Suprapubic skin (tissue), 4 donors: ENCODE measurements at regions not wholly inside any gene's neighbourhood (a gene's known extent, or its start where the extent isn't known, plus 50 kb on each side); places are given as distances from the start of the nearest gene placed in this dataset.

Experiments
- DNase-seq, 2 donors: peaks; one replicate each; pipeline ENCODE4 v3.0.0-alpha.2; 2019; ENCODE audit warnings: low spot score in 2 of 2
- H3K27ac ChIP-seq: fragments of 200-600 bp; sonication (generic); one replicate; pipeline ENCODE4 v1.5.1; 2019
- H3K27me3 ChIP-seq: fragments of 200-600 bp; sonication (generic); one replicate; pipeline ENCODE4 v1.5.1; 2019
- H3K36me3 ChIP-seq: fragments of 200-600 bp; sonication (generic); one replicate; pipeline ENCODE4 v1.5.1; 2019
- H3K4me1 ChIP-seq: fragments of 200-600 bp; sonication (generic); one replicate; pipeline ENCODE4 v1.5.1; 2019
- H3K4me3 ChIP-seq: fragments of 200-600 bp; sonication (generic); one replicate; pipeline ENCODE4 v1.5.1; 2019; ENCODE audit warnings: mild to moderate bottlenecking
- H3K9me3 ChIP-seq: fragments of 200-600 bp; sonication (generic); one replicate; pipeline ENCODE4 v1.5.1; 2019
- EP300 ChIP-seq: sonication (generic); formaldehyde crosslinking; IDR thresholded peaks from one replicate; pipeline ENCODE4 v1.6.1; 2017; ENCODE audit warnings: antibody characterized with exemption
- POLR2A ChIP-seq, 2 donors: fragments of 450-650 bp; IDR thresholded peaks; one replicate each; pipeline ENCODE4 v1.6.1; 2017; ENCODE audit warnings: antibody characterized with exemption in 2 of 2, mild to moderate bottlenecking in 2 of 2, moderate library complexity in 2 of 2
- POLR2AphosphoS5 ChIP-seq, 3 donors: sonication (generic); formaldehyde crosslinking; IDR thresholded peaks; one replicate each; pipeline ENCODE4 v1.6.1; 2017; ENCODE audit warnings: antibody characterized with exemption in 3 of 3
- WGBS: methylation state at CpG from one replicate; pipeline ENCODE4 v1.1.5; 2018; 5-methylcytosine and 5-hydroxymethylcytosine counted together
- TF ChIP-seq, protein P1 (sequence below), 2 donors: fragments of 200-600 bp in 1 of 2; fragments of 450-650 bp in 1 of 2; sonication (generic) in 1 of 2; IDR thresholded peaks; one replicate each; pipeline ENCODE4 v1.5.1; 2016 to 2019; ENCODE audit warnings: antibody characterized with exemption in 2 of 2, mild to moderate bottlenecking in 1 of 2, moderate library complexity in 1 of 2

DNA sequence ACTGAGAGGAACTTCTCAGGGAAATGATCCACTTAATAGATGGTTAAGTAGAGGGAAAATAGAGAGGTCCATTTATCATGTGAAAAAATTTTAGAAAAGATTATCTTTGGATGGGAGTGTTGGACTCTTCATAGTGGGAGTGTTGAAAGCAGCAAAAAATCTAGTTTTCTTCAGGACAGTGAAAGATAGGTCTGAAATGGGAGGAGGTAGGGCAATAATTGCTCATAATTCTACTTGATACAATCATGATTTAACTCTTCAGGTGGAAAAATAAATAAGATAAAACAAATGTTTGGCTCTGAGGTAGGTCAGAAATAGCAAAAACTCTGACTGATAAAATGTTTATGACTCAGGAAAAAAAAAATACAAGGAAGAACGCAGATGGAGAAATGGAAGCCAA is 144.1 kb upstream of the DPH6 start:
- H3K4me1 ChIP-seq, result peaks cover 22% of the 10 kb centered on the region
- no peak for DNase-seq
- no peaks in the 10 kb centered on the region for H3K27me3 ChIP-seq
- TF ChIP-seq, protein P1, sequence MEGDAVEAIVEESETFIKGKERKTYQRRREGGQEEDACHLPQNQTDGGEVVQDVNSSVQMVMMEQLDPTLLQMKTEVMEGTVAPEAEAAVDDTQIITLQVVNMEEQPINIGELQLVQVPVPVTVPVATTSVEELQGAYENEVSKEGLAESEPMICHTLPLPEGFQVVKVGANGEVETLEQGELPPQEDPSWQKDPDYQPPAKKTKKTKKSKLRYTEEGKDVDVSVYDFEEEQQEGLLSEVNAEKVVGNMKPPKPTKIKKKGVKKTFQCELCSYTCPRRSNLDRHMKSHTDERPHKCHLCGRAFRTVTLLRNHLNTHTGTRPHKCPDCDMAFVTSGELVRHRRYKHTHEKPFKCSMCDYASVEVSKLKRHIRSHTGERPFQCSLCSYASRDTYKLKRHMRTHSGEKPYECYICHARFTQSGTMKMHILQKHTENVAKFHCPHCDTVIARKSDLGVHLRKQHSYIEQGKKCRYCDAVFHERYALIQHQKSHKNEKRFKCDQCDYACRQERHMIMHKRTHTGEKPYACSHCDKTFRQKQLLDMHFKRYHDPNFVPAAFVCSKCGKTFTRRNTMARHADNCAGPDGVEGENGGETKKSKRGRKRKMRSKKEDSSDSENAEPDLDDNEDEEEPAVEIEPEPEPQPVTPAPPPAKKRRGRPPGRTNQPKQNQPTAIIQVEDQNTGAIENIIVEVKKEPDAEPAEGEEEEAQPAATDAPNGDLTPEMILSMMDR (IDR thresholded peaks at IDR 0.05), result no peak
- TF ChIP-seq POLR2A (IDR thresholded peaks at IDR 0.05), result no peak
- no peak overlapping the region for H3K4me3 ChIP-seq
- no peaks in the 10 kb centered on the region for H3K36me3 ChIP-seq
- 42% methylated on average over 1 of the region's 1 CpG for WGBS
- H3K9me3 ChIP-seq, result no peaks in the 10 kb centered on the region
- H3K27ac ChIP-seq, result peak overlapping the region; percentile 86

DNA sequence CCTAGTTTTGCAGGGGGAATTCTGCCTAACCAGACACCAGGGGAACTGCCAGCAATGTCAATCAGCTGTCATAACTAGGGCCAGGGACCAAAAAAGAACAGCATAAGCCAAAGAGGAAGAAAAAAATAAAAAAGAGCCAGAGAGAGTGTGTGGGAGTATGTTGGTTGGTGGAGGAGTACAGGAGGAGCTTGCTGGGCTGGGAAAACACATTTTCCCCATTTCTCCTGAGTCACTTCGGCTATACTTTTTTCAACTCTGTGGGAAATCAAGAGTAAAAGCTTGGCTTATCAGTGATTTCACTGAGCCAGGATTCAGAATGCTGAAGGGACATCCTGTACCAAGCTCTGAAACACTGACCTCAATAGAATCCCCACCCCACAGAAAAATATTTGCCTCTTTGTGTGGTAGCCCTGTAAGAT is 144.7 kb upstream of the DPH6 start:
- Histone ChIP-seq H3K4me1 (peaks cover 22% of the 10 kb centered on the region), H3K9me3 (no peaks in the 10 kb centered on the region), H3K27ac (peak overlapping the region; percentile 86), H3K27me3 (no peaks in the 10 kb centered on the region), H3K4me3 (no peak overlapping the region), H3K36me3 (no peaks in the 10 kb centered on the region)
- DNase-seq, result no peak
- TF ChIP-seq POLR2AphosphoS5 (IDR thresholded peaks at IDR 0.05), result no peak
- no peak for TF ChIP-seq POLR2A (IDR thresholded peaks at IDR 0.05)
- TF ChIP-seq, protein P1 (IDR thresholded peaks at IDR 0.05), result no peak
- WGBS, result 59% methylated on average over 1 of the region's 1 CpG

DNA sequence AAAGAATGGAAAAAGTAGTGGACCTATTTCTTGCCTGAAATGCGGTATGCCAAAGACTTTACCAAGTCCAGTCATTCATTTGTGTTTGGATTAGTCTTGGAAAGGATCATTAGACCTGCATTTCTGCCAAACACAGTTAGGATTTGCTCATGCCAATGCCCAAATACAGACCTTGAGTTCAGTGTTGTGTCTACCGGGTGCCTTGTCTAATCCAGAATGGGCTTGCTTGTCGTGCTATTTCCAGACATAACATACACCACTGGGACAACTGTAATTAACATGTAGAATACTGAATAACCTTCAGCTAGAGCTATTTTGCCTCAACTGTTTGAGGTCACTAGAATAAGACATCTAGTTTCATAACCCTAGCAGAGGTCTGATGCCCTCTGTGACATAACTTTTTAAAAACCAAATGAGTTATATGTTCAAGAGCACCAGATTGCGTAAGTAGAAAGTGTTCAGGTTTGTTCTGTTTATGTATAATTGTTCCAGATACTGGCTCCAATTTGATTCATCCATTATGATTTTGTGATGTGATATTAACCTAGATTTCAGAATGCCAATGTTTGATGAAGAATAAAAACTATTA is 145.3 kb upstream of the DPH6 start:
- no peak for DNase-seq
- H3K36me3 ChIP-seq, result no peaks in the 10 kb centered on the region
- H3K9me3 ChIP-seq, result no peaks in the 10 kb centered on the region
- WGBS, result 69% methylated on average over 4 of the region's 4 CpGs
- peaks cover 22% of the 10 kb centered on the region for H3K4me1 ChIP-seq
- peak overlapping the region; percentile 86 for H3K27ac ChIP-seq
- H3K27me3 ChIP-seq, result no peaks in the 10 kb centered on the region
- no peak overlapping the region for H3K4me3 ChIP-seq
- TF ChIP-seq POLR2A (IDR thresholded peaks at IDR 0.05) (no peak), POLR2AphosphoS5 (IDR thresholded peaks at IDR 0.05) (no peak), EP300 (no peak)
- TF ChIP-seq, protein P1 (IDR thresholded peaks at IDR 0.05), result no peak

DNA sequence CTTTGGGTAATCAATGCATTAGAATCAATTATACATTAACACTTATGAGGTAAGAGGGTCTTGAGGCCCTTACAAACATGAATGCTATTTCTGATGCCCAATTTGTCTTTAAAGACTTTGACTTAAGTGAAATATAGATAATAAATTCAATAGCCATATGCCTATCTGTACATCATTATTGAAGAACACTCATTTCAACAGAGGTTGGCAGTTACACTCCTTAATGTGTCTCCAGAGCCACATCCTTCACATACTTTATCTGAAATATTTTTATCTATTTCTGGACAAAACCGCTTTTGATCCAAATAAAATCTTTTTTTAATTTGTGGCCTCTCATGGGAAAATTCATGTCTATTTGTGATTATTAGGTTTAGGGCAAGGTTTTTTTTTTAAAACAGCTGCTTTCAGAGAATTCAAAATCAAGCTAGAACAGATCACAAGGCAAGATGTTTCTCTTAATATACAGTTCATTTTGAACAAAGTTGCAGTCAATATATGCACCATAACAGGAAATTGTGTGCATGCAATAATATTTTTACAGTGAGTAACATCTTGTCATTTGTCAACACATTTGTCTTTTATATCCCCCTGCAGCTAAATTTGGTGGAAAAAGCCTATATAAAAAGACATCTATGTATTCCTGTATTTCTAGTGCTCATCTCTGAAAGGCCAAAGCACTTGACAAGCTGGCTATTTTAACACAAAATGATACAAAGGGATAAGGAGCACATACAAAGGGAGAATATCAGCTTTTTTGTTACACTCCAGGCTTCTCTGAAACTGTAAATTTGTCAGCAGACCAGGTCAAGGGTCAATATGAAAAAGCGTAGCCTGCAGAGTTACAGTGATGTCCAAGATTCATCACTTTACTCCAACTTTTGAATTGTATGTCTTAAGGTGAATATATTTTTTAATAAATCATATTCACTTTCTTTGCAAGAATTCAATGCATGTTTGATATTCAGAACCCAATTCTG is 146.2 kb upstream of the DPH6 start:
- no peak for TF ChIP-seq POLR2A (IDR thresholded peaks at IDR 0.05)
- TF ChIP-seq EP300, result no peak
- TF ChIP-seq, protein P1 (IDR thresholded peaks at IDR 0.05), result no peak
- no peak for TF ChIP-seq POLR2AphosphoS5 (IDR thresholded peaks at IDR 0.05)
- Histone ChIP-seq H3K4me1 (peaks cover 22% of the 10 kb centered on the region), H3K27ac (peak overlapping the region; percentile 86), H3K36me3 (no peaks in the 10 kb centered on the region), H3K27me3 (no peaks in the 10 kb centered on the region), H3K9me3 (no peaks in the 10 kb centered on the region), H3K4me3 (no peak overlapping the region)
- DNase-seq, result no peak
- WGBS, result 69% methylated on average over 2 of the region's 2 CpGs

DNA sequence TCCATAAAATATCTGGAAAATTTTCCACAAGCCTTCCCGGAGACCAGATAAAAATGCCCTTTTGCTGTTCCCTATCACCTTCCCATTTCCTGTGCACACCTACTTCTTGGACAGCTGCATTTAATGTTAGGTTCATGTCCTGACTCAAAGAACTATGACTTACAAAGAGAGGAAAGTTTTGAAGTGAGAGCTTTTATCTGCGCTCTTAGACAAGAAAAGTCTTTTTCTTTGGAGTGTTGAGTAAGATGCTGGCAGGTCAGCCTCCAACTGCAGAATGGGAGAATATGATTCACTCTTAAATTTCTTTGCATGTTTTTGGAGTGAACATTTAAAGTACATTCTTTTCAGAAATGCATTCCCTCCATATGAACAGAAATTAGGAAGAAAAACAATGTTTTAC is 147.3 kb upstream of the DPH6 start:
- Histone ChIP-seq H3K27ac (no peak overlapping the region), H3K4me3 (no peak overlapping the region), H3K9me3 (no peaks in the 10 kb centered on the region), H3K36me3 (no peaks in the 10 kb centered on the region), H3K4me1 (peaks cover 22% of the 10 kb centered on the region), H3K27me3 (no peaks in the 10 kb centered on the region)
- TF ChIP-seq, protein P1 (IDR thresholded peaks at IDR 0.05), result no peak
- TF ChIP-seq EP300 (no peak), POLR2A (IDR thresholded peaks at IDR 0.05) (no peak), POLR2AphosphoS5 (IDR thresholded peaks at IDR 0.05) (no peak)
- DNase-seq, result no peak
- WGBS, result 44% methylated on average over 2 of the region's 2 CpGs
